HG03108 (cell line): ENCODE measurements at regions not wholly inside any gene's neighbourhood (a gene's known extent, or its start where the extent isn't known, plus 50 kb on each side); places are given as distances from the start of the nearest gene placed in this dataset.

Source experiments
- ATAC-seq: cut with Tn5 transposase; IDR thresholded peaks from one replicate; pipeline ENCODE4 v1.9.1; 2021; ENCODE audit warnings: moderate library complexity; ENCODE audit not compliant: unreplicated experiment

DNA sequence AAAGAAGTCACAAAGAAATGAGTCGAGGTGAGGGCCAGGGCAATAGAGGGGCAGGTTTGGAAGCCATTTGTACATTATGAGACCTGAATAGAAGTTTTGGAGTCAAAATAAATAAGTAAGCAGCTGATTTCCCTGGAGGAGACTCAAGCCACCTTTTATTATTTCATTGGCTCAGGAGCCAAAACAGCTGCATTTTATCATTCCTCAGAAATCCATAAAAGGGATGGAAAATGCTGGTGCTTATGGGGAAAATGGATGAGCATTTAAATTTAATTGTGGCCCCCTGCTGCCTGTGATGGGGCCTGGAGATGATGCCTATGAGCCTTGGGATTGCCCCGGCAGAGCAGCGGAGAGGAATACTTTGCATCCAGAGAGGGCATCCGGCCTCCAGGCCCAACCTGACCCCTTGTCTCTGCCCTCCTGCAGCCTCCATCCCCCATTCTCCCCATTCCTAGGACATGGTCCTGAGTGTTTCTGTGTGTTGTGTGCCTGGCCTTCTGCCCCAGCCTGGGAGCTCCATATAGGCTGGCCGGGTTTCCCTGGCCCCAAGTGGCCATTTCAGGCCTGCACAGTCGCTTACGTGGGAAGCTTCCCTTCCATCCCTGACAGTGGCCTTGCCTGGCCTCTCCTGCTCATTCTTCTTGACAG is 296.8 kb upstream of the ZMIZ1 start:
- ATAC-seq, result no peak

DNA sequence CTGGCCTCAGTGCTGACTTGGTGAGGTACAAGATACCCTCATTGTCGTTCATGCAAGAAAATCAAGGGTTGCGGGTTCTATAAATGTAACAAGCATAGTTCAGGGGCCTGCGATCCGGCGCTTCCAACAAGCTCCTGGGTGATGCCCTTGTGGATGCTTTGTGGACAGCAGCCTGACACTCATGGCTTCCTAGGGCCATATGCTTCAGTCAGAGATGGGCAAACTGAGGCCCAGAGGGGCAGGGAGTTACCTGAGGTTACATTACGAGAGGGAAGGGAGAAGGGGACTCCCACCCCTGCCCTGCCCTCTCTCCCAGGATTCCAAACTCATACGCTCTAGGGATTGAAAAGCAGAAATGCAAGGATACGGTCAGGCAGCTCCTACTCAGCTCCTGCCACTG is 296.3 kb upstream of the ZMIZ1 start:
- no peak for ATAC-seq

DNA sequence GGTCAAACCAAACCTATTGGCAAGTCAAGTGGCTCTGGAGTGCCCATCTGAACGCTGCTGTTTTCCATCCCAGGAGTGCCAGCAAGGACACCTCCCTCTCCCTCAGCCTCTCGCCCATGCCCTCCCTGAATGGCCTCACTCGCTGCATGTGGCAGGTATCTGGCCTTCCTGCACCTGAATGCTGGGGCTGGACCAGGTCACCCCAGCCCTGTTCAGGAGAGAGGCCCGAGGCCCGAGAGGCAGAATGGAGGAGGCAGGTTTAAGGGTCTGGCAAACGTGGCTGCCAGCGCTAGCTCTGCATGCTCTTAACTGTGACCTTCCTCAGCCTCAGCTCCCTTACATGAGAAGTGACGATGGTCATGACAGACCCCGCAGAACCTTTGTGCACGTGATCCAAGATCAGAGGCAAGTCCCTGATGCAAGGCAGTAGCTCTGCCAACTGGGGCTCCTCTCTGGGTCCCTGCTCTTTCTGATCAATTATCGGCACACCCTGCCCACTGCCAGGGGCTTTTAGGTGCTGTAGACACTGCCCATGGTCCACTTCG is 295.7 kb upstream of the ZMIZ1 start:
- no peak for ATAC-seq

DNA sequence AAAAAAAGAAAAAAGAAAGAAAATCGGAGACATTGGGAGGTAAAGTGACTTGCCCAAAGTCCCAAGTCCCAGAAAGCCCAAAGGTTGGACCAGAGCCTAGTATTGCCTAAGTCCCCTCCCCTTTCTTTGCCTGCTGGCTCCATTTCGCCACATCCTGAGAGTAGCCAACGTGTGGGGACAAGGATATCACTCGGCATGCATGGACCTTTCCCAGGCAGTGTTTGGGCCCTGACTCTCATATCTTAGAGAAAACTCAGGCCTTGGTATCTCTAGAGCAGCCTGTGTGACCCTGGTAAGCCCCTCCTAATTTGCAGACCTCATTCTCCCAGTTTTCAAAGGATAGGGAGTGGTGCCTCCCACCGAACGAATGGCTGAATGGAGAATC is 294.2 kb upstream of the ZMIZ1 start:
- ATAC-seq, result no peak

DNA sequence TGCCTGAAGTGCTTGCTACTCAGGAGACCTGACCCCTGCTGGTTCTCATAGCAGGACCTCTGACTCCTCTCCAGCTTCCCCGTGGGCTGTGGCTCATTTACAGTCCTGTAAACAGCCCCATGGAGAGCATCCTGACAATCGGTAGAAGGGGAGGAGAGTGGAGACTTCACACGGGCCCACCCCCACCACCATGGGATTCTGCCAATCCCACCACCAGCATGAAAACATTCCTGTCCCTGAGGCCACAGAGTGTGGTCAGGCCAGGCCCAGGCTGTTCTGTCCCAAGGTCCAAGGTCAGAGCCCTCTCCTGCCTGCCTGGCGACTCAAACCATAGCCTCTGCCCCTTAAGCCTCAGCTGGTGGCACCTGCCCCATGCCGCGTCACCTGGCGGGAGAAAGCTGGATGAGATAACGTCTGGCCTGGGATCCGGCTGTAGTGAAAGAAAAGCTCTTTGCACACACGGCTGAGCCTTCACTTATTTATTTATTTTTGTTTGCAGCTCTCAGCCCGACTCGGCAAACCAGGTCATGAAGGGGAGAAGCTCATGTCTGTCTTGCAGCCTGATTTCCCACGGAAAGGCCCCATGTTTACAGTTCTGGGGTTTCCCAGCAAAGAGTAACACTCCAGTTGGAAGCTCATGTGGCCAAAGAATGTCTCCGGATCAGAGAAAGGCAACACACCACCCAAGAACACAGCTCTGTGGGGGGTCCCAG is 293.6 kb upstream of the ZMIZ1 start:
- ATAC-seq, result no peak

DNA sequence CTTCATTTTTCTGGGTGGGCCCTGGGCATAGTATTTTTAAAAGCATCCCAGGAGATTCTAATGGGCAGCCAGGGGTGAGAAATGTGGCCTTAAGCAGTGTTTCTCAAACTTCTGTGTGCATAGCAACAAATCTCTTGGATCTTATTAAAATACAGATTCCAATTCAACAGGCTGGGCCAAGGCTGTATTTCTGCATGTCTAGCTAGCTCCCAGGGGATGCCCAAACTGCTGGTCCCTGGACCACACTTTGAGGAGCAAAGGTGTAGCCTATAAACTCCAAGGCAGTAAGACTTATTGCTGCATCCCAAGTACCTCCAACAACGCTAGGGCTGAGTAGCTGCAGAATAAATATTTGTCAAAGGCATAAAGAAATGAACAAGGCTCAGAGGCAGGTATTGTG is 292.9 kb upstream of the ZMIZ1 start:
- no peak for ATAC-seq

DNA sequence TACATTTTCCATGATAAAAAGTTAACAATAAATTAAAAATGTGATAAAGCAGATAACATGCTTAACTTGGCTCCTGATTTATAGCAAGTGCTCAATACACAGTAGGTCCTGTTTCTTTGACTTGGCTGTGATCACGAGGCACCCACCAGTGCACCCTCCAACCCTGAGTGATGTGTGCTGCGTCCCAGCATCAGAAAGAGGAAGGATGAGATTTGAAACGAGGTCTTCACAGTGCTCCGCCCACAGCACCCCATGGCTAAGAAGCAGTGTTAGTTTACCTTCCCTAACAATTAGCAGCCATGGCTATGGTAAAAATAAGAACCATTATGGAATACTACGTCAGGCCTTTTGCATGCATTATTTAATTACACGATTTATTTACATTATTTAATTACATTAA is 292.0 kb upstream of the ZMIZ1 start:
- no peak for ATAC-seq

DNA sequence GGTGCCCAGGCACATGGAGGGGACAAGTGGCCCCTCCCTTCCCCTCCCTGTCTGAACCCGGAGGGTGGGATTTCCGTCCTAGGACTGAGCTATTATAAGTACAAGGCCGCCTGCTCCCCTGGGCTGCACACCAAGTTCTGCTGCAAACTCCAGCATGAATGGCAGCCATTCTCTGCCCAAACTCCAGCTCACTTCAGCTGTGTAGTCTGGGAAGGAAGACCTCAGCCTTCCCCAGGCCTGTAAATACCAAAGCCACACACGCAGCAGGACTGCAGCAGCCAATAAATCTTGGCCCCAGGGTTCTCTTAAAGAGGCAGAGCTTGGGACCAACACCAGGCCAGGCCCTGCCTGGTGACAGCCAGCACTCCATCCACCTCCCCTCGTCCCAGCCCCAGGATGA is 291.3 kb upstream of the ZMIZ1 start:
- no peak for ATAC-seq

DNA sequence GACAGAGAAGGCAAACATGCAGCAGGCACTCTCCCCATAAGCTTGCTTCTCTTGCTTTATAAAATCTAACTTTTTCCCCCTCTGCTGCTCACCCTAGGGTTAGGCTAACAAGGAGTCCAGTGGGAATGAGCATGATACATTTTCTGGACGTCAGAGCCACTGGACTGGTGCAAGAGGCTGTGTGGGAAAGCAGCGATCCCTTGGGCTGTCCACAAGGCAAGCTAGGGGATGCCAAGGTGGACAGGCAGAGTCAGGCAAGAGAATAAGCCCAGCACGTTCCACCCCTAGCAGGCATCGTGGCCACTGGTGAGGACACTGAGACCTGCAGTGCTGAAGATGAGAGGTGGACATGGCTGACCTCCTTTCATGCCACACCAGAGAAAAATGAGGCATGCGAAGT is 290.9 kb upstream of the ZMIZ1 start:
- no peak for ATAC-seq

DNA sequence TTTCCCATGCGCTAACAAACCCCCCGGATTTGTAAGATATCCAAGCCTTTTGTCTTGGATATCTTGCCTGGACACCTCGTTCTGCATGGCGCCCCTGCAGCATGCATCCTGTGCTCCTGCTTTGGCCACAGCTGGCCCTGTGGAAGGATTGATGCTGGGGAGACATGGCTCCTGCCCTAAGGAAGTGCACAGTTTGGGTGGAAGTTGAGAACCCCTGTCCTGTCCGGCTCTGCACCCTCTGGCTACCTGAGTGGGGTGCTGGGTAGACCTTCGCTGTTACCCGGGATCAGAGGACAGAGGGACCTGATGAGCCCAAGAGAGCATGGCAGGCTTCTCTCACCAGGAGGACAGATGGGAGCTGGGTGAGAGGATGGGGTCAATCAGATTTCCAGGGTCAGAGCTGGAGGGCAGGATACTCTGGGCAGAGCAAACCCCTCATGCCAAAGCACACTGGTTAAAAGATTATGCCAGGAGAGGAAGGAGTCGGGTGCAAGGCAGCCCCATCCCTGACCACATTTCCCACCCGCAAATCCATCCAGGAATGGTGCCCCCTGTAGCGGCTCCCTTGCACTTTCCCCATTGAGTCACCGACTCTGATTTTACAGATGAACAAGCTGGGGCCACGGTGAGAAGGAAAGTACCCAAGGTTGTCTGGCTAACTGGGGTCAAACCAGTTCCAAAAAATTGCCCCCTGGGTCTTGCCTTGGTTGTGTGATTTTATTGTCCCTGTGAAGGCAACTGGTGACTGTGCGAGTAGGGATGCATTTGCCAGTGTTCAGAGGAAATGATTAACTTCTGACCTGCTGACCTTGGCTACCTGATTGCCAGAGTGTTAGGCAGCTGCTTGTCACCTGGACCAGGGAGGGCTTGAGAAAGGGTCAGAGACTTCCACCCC is 290.1 kb upstream of the ZMIZ1 start:
- ATAC-seq, result no peak

DNA sequence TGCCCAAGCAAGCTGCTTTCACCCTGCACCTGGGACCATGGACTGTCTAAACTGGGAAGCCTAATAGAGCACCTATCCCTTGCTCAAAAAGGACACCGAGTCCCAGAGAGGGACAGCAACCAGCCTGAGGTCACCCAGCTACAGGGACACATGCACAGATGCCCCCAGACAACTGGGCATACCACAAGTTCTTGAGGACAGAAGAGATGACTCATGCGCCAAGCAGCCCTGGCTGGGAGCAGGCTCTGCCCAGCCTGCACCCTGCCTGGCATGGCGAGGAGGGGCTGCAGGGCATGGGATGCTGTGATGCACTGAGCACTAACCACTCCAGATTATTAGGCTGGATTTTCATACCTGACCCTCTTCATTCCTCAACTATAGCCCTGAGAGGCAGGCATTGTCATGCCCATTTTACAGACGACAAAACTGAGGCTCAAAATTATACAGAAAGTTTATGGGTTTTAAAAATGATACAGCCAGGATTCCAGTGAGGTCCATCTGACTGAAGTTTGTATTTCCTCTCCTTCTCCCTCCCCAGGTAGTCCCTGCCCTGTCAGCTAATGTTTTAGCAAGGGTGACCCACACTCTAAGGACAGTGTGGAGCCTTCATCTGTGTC is 289.3 kb upstream of the ZMIZ1 start:
- ATAC-seq, result no peak

DNA sequence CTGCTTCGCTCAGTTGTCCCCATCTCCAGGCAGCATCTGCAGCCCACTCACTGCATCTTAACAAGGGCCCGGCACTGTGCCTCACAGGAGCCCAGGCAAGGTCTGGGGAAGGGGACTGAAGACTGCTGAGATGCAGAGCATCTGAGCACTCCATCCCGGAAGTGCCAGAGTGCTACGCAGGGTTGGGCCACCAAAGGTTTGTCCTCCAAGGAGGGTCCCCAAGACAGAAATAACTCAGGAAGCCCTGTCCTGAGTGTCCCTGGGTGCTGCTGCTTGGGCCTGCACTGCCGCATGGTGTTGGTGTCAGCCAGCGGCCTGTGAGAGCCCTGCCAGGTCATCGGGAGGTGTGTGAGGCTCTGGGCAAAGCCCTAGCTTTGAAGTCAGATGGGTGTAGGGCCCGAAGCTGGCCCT is 288.2 kb upstream of the ZMIZ1 start:
- ATAC-seq, result no peak

DNA sequence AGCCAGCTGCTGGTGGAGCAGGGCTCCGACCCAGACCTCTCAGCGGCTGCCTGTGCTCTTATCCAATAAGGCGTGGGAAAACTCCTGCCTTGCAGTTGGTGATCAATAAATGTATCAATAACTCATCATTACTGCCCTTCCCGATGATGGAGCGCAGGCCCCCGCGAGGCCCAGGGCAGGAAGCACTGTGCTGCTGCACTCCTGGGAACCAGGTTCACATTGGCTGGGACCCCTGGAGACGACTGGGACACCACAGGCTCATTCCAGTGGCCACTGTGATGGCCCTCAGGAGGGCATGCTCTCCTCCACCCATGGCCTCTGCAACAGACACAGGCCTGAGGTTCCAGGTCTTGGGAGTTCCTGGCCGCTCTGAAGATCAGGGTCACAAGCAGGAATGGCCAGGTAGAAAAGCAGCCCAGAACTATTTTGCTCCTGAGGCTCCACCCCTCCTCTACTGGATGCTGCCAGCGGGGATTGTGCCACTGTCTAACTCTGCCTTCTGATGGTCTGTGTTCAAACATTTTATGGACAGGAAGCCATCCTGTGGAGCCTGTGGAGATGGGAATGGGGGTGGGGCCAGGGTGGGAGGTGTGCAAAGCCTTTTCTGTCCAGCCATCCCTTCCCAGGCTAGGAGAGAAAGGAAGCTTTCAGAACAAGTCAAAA is 287.4 kb upstream of the ZMIZ1 start:
- no peak for ATAC-seq

DNA sequence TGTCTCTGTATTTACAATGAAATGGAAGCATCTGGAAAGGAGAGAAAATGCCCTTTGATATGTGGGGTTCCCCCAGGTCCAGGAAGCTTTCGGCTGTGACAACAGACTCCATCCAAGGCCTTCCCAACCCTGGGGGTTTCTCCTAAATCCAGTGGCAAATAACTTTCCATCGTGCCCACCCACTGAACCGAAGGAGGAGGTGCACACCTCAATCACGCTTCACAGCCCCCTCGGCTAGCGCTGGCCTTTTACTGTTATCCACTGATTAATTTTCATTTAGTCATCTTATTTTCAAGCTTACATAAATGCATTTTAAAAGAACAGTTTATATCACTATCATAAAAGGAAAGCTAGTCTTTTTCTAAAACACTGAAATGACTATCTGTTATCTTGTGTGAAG is 286.8 kb upstream of the ZMIZ1 start:
- ATAC-seq, result no peak

DNA sequence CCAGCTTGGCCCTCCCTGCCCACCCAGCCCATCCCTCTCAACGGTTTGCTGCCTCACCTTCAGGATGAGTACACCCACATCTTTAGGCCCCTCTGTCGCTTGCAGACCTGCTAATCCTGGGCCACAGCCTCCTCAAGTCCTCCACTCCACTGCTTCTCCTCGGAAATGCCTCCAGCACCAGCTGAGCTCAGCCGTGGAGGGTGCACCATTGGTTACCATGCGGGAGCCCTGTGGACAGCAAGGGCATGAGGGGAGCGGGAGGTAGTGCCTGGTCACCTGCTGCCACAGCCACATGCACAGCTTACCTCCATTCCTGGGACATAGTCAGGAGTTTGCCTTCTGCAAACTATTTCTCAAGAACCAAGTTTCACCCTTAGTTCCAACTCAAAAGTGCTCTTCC is 286.3 kb upstream of the ZMIZ1 start:
- ATAC-seq, result no peak

DNA sequence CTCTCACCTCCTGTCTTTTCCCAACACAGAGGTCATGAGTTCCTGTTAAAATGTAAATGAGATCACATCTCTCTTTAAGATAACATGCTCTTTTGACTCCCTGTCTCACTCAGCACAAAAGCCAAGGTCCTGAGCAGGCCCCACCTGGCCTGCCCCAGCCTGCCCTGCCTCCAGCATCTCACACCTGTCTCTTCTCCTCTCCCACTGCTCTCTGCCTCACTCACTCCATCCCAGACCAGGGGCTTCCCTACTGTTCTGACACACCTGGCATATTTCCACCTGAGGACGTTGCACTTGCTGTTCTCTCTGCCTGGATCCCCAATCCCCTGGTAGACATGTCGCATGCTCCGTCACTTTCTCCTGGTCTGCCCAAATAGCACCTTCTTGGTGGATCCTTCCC is 285.0 kb upstream of the ZMIZ1 start:
- no peak for ATAC-seq

DNA sequence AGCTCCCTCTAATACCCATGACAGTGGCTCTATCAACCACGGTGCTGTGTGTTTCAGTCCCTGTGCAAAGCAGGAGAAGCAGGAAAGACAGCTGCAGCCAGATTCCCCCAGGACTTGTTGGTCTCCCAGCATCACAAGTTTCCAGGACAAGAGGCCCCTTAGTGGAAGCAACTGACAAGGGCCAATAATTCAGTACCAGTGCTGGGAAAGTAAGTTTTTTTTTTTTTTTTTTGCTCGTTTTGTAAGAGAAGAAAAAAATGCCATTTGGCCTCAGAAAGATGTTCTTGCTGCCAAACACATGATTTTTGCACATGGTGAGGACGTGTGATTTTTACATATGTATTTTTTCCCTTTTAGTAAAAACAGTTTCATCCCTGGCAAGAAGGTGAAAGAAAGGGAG is 284.2 kb upstream of the ZMIZ1 start:
- no peak for ATAC-seq

DNA sequence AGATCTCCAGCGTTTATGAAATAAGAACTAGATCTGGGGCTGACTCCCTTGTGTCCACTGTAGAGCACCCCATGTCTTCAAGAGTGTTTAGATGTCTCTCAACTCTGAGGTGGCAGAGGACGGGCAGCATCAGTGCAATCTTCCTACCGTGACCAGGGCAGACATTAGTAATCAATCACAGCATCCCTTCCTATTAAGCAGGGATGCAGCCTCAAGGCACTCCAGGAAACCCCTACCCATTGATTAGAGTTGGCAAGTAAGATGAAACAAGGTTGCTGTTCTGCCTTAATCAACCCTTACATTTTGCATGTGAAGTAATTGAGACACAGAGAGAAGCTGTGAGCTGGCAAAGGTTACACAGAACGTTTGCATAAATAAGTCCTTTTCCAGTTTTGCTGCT is 283.7 kb upstream of the ZMIZ1 start:
- no peak for ATAC-seq

DNA sequence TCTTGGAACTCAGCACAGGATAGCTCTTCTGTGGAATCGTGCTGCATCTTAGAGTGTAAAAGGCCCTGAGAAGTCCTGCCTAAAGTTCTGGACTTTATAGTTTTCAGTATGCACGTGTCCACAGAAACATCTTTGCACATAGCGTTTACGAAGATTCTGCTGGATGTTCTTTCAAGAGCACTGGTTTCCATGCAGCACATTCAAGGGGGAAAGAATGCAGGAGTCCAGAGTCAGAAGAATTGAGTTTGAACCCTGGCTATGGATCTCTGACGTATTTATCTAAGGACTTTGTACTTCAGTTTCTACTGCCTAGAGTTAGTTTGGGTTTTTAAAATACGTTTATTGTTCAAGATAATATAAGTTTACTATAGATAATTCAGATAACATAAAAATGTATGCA is 282.8 kb upstream of the ZMIZ1 start:
- no peak for ATAC-seq

DNA sequence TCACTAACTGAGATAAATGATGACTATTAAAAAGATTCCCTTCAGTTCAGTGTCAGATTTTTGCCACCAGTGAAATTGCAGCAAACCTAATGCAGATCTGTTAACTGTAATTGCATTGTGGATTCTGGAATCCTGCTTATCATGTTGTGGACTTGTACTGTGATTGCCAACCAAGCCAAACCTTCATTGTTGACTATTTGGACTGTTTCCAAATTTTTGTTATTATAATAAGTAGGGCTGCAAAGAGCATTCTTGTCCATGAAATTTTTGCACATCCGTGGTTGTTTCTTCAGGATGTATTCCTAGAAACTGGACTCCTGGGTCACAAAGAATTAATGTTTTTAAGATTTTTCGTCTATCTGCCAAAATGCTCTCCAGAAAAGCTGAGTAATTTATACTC is 281.6 kb upstream of the ZMIZ1 start:
- ATAC-seq, result no peak
